ENCODE measurements at regions not wholly inside any gene's neighbourhood (a gene's known extent, or its start where the extent isn't known, plus 50 kb on each side); places are given as distances from the start of the nearest gene placed in this dataset.
"Not testable (repeated sequence)": the region's sequence is repeated elsewhere in the genome, so short reads cannot be mapped to it uniquely, and the experiment has no call there.

DNA sequence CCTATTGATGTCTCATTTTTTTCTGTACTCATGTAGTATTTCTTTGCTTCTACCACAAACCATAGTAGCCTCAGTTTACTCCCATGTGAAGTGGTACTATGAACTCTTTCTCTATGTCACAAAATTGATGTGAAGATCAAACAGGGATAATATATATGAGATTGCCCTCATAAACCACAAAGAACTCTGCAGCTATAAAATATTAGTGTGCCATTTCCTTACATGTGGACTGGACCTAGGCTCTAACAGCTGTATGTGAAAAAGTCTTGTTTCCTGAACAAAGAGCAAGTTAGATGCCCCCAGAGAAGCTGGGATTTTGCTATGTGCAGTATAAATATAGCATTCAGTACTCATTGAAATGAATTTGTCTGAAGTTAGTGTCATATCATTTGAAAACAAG lies 412.6 kb upstream of the ADAMTSL1 start:
- H3K4me3 Mint-ChIP-seq = no peak overlapping the region
- no peaks in the 10 kb centered on the region for H3K9me3 Mint-ChIP-seq
- no peak overlapping the region for H3K27ac Mint-ChIP-seq
- no peaks in the 10 kb centered on the region for H3K4me1 Mint-ChIP-seq
- DNase-seq (no peak), ATAC-seq (ENCODE audit: low read depth in 2 of 2) (no peak)
- no peaks in the 10 kb centered on the region for H3K36me3 Mint-ChIP-seq
- H3K27me3 Mint-ChIP-seq = no peaks in the 10 kb centered on the region

DNA sequence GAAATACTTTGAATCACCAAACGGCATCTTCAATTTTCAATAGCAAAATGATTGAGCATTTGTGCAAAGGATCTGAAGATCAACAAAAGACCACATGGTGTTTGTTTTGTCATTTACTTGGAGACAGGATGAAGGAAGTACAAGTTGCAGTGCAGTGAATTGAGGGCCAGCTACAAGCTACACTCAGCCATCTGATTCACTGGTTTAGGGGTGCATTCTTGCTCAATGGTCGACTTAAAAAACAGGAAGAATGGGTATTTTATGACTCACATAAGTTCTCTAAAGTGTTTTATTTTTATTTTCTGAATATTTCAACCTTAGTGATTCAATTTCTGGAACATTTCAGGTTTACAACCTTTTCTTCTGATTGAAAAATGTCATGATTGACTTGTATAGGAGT lies 412.1 kb upstream of the ADAMTSL1 start:
- no peaks in the 10 kb centered on the region for H3K4me1 Mint-ChIP-seq
- no peak overlapping the region for H3K27ac Mint-ChIP-seq
- no peaks in the 10 kb centered on the region for H3K27me3 Mint-ChIP-seq
- H3K9me3 Mint-ChIP-seq = no peaks in the 10 kb centered on the region
- H3K4me3 Mint-ChIP-seq = no peak overlapping the region
- no peak for DNase-seq
- no peak for ATAC-seq (ENCODE audit: low read depth in 2 of 2)
- H3K36me3 Mint-ChIP-seq = no peaks in the 10 kb centered on the region

DNA sequence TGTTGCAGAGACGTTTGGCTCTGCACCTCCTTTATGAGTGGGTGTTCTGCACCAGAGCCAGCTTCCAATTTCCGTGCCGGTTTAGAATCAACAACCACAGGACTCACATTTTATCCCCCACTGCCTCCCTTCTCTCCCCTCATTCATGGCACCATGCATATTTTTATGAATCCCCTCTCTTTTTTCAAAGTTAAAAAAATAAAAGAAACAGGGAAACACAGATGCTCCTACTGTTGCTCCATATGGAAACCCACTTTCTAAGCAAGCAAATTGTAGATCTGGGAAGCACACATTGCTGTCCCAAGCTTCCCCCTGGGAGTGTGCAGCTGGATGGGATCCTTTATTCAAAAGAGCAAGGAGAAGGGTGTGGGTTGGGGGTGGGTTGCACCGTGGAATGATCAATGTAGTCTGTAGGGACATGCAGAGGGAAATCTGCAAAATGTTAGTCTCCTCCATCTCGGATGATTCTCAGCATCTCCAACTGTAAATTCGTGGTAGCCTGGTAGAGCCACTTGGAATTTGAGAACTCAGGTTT lies 410.0 kb upstream of the ADAMTSL1 start:
- ATAC-seq (ENCODE audit: low read depth in 2 of 2) (no peak), DNase-seq (no peak)
- H3K4me3 Mint-ChIP-seq = no peak overlapping the region
- no peaks in the 10 kb centered on the region for H3K36me3 Mint-ChIP-seq
- H3K27ac Mint-ChIP-seq = peak overlapping the region in 1 of 6 donors; percentile 49
- H3K4me1 Mint-ChIP-seq = no peaks in the 10 kb centered on the region
- no peaks in the 10 kb centered on the region for H3K27me3 Mint-ChIP-seq
- H3K9me3 Mint-ChIP-seq = no peaks in the 10 kb centered on the region

DNA sequence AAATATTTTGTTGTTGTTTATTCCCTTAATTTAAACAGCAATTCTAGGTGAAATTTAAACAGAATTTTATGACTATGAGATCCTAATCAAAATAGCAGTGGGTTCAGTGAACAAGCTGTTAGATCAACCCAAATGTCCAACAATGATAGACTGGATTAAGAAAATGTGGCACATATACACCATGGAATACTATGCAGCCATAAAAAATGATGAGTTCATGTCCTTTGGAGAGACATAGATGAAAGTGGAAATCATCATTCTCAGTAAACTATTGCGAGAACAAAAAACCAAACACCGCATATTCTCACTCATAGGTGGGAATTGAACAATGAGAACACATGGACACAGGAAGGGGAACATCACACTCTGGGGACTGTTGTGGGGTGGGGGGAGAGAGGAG lies 407.3 kb upstream of the ADAMTSL1 start:
- H3K27ac Mint-ChIP-seq; H3K27me3 Mint-ChIP-seq; DNase-seq; H3K4me1 Mint-ChIP-seq; H3K9me3 Mint-ChIP-seq; H3K36me3 Mint-ChIP-seq; ATAC-seq (ENCODE audit: low read depth in 2 of 2); H3K4me3 Mint-ChIP-seq: not testable (repeated sequence)

DNA sequence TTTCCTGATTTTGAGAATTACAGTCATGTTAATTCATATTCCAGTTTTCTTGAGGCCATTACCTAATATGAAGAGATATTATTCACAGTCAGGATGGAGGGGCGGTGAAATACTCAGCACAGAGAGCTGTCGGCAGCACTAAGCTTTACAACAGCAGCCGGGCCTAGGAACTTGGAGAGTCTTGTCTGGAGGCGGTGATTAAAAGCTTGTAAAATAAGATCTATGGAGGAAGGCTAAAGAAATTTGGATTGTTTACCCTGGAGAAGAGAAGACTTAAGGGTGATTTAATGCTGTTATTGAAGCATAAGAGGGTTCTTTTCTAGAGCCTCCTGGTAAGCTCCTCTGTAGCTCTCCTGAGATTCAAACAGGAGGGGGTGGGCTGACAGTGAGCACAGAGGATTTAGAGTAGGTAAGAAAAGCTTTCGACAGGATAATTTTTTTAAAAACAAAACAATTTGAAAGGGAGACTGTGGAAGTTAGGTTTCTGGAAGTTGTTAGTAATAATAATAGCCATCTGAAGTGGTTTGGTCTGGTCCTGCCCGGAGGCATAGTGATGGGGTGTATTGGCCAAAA lies 406.3 kb upstream of the ADAMTSL1 start:
- no peak for ATAC-seq (ENCODE audit: low read depth in 2 of 2)
- Mint-ChIP-seq H3K27ac (peak overlapping the region in 1 of 6 donors; percentile 75), H3K36me3 (no peaks in the 10 kb centered on the region), H3K27me3 (no peaks in the 10 kb centered on the region), H3K4me3 (no peak overlapping the region), H3K4me1 (no peaks in the 10 kb centered on the region), H3K9me3 (no peaks in the 10 kb centered on the region)
- no peak for DNase-seq

DNA sequence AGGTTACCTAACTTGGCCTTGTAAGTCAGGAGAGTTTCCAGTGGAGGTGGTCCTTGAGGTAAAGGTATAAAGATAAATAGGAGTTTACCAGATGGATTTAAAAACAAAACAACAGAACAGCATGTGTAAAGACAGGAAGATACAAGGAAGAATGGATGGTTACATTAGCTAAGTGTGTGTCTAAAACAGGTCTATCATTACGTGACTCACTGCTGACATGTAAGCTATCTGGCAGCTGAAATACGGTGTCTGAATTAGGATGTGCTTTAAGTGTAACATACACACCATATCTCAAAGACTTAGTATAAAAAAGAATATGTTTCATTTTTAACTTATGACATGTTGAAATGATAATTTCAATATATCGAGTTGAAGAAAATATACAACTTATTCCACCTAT lies 405.1 kb upstream of the ADAMTSL1 start:
- no peaks in the 10 kb centered on the region for H3K4me1 Mint-ChIP-seq
- no peak for ATAC-seq (ENCODE audit: low read depth in 2 of 2)

DNA sequence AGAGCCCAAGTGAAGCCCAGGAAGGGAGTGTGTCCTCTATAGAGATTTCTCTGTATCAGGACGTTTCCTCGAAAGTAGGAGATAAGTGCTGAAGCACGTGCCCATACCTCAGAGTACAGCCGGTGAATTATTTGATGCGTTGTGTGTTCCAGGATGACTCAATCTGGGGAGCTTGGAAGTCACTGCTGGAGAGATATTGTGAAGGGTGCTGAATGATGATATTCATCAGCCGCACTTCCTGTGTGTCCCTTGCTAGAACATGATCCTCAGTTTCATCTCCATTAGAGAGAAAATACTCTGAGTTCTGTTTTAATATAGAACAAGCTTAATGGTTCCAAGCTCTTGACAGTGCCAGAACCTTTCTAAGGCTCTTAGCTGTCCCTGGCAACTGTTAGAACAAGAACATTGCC lies 402.3 kb upstream of the ADAMTSL1 start:
- no peak for ATAC-seq (ENCODE audit: low read depth in 2 of 2)
- H3K27ac Mint-ChIP-seq = no peak overlapping the region
- H3K9me3 Mint-ChIP-seq = peaks cover 0 to 7% (median 1%) of the 10 kb centered on the region in 7 donors
- no peaks in the 10 kb centered on the region for H3K36me3 Mint-ChIP-seq
- no peak for DNase-seq
- no peaks in the 10 kb centered on the region for H3K4me1 Mint-ChIP-seq
- no peaks in the 10 kb centered on the region for H3K27me3 Mint-ChIP-seq
- no peak overlapping the region for H3K4me3 Mint-ChIP-seq

More for the DNA sequence above, 405.1 kb upstream of the ADAMTSL1 start:
- Mint-ChIP-seq H3K9me3 (peaks cover 0 to 2% (median 0%) of the 10 kb centered on the region in 7 donors), H3K27me3 (no peaks in the 10 kb centered on the region), H3K27ac (no peak overlapping the region), H3K4me3 (no peak overlapping the region), H3K36me3 (no peaks in the 10 kb centered on the region)
- DNase-seq = no peak

DNA sequence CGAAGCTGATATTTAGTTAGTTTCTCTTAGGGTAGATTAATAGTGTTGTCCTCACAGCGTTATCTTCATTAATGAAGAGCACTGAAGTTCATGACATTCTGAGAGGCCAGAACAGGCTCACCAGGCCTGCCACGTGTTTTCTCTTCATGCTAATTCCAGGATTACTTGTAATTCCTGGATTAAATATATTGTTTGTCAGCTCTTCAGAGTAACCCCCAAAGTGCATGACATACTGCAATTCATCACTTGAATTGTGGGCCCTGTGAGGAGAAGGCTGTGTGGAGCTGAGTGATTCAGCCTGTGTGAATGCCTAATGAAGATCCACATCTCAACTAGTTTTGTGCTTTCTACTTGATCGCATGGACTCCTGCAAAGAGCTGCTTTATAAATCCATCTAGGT lies 401.0 kb upstream of the ADAMTSL1 start:
- no peaks in the 10 kb centered on the region for H3K4me1 Mint-ChIP-seq
- H3K36me3 Mint-ChIP-seq = no peaks in the 10 kb centered on the region
- no peak for ATAC-seq (ENCODE audit: low read depth in 2 of 2)

DNA sequence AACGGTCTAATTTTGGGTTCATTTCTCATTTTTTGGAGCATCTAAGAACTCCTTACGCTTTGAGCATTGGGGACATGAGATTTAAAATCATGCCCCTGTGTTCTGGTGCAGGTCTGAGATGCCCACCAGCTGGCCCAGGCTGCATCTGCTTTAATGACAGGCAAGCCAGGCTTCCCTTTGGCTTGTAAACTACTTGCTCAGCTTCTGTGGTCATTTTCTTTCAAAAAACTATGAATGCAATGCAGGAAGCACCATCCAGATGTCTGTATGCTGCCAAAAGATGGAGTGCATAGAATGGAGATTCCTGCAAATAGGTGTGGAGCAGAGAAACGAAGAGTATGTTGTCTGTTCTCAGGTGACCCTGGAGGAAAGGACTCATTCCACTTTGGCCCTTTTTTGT lies 399.9 kb upstream of the ADAMTSL1 start:
- ATAC-seq (ENCODE audit: low read depth in 2 of 2) (no peak), DNase-seq (no peak)
- H3K4me1 Mint-ChIP-seq = no peaks in the 10 kb centered on the region
- no peak overlapping the region for H3K27ac Mint-ChIP-seq
- no peaks in the 10 kb centered on the region for H3K27me3 Mint-ChIP-seq
- no peak overlapping the region for H3K4me3 Mint-ChIP-seq
- no peaks in the 10 kb centered on the region for H3K36me3 Mint-ChIP-seq
- peaks cover 0 to 15% (median 6%) of the 10 kb centered on the region in 7 donors for H3K9me3 Mint-ChIP-seq

More for the DNA sequence above, 401.0 kb upstream of the ADAMTSL1 start:
- Mint-ChIP-seq H3K9me3 (peaks cover 0 to 15% (median 6%) of the 10 kb centered on the region in 7 donors), H3K27me3 (no peaks in the 10 kb centered on the region), H3K4me3 (no peak overlapping the region), H3K27ac (no peak overlapping the region)
- DNase-seq = no peak

DNA sequence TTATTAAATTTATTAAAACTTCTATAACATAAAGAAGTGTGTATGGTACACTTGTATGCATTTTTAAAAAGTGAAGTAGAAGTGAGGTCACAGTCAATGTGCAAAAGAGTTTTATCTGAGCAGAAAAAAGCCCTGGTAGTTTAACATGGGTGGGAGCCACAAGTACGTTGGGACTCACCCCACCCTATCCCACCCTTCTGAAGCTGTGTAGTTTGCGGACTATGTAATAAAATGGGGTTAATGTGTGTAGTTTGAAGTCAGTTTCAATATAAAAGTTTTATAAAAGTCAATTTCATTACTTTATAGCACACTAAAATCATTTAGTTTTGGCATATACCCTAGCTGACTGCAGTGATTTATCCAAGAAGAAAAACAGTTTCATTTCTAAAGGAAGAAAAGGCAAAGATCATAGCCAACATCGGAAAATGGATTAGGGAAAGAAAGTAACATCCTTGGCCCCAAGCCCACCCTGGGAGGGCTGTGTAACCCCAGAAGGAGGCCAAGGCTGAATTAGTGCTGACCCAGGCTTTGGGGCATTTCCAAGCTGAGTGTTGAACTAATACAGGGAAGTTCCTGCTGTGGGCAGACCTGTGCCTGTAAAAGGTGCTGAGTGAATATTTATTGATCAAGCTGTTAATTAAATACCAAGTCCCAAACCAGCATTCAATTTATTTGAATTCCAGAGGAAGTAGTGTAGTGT lies 398.6 kb upstream of the ADAMTSL1 start:
- Mint-ChIP-seq H3K4me3 (no peak overlapping the region), H3K9me3 (peaks cover 0 to 21% (median 6%) of the 10 kb centered on the region in 7 donors), H3K27ac (no peak overlapping the region), H3K27me3 (no peaks in the 10 kb centered on the region), H3K4me1 (no peaks in the 10 kb centered on the region), H3K36me3 (no peaks in the 10 kb centered on the region)
- no peak for DNase-seq
- no peak for ATAC-seq (ENCODE audit: low read depth in 2 of 2)

DNA sequence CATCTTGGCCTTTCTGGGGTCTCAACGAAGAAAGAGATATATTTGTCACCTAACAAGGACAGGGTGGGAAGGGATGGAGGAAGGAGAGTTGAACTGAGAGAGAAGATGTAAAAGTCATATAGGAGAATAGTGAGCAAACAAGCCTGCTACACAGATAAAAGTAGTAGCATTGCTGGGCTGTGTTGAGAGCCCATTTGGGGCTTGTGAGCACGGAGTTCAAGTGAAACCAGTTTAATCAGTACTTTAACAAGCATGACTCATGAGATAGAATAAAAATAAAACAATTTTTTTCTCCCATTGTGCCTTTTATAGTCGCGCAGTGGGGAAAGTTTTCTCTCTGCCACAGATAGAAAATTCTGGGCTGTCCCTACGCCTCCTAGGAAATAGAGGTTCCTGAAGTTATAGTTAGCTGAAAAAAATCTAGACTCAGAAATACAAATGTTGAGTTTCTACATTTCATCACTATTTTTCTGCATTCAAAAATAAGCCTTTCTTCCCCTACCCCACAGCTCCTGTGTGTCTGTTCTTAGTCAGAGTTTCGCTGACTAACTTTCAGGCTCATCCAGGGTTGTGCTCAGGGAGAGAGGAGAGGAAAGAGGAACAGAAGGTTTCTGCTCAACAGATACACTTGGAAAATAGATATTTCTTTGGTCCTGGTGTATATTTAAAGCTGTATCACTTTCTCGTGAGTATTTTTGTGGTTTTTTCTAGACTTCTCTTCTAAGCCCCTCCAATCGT lies 395.8 kb upstream of the ADAMTSL1 start:
- H3K36me3 Mint-ChIP-seq = no peaks in the 10 kb centered on the region

DNA sequence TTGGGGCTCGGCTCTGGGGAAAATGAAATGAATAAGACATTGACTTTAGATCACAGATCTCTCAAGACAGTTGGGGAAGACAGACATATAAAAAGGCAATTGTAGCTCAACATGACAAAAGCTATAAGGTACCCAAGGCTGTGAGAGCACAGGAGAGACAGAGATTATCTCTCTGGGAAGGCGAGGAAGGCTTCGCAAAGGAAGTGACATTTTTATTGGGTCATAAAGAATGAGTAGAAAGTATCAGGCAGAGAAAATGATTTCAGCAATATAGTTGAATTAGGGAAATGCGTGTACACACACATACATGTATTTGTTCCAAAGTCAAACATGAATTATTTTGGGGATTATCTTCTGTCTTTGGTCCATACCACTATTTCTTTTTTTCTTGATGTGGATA lies 381.8 kb upstream of the ADAMTSL1 start:
- Mint-ChIP-seq H3K9me3 (peaks cover 0 to 6% (median 2%) of the 10 kb centered on the region in 7 donors), H3K27ac (no peak overlapping the region), H3K4me1 (no peaks in the 10 kb centered on the region), H3K4me3 (no peak overlapping the region), H3K36me3 (no peaks in the 10 kb centered on the region), H3K27me3 (no peaks in the 10 kb centered on the region)
- ATAC-seq (ENCODE audit: low read depth in 2 of 2) = no peak
- DNase-seq = no peak

More for the DNA sequence above, 395.8 kb upstream of the ADAMTSL1 start:
- ATAC-seq (ENCODE audit: low read depth in 2 of 2) (no peak), DNase-seq (no peak)
- H3K27ac Mint-ChIP-seq = no peak overlapping the region
- H3K4me3 Mint-ChIP-seq = no peak overlapping the region
- H3K4me1 Mint-ChIP-seq = no peaks in the 10 kb centered on the region
- no peaks in the 10 kb centered on the region for H3K27me3 Mint-ChIP-seq
- H3K9me3 Mint-ChIP-seq = peaks cover 0 to 21% (median 6%) of the 10 kb centered on the region in 7 donors

DNA sequence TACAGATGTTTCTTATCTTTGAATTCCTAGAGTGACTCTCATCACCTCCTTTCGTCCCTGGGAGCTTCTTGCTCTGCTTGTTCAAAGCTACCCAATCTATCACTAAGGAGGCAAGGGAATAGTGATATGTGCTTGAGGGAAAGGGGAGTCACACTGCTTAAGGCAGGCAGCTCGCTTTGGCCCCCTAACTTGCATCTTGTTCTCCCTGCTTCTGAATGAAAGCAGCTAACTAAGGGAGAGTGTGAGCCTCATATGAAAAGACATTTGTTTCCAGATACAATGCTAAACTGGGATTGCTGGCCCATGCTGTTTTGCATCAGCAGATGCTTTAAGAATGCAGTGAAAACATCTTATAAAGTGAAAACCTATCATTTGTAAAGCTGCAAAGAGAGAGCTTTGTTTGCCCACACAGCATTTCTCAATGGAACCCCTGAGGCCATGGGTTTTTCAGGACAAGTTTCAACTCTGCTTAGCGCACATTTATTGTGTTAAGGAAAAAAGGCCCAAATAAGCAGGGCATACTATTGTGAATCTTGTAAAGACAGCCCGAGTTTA lies 367.9 kb upstream of the ADAMTSL1 start:
- ATAC-seq (ENCODE audit: low read depth in 2 of 2) (no peak), DNase-seq (no peak)

More for the DNA sequence above, 367.9 kb upstream of the ADAMTSL1 start:
- Mint-ChIP-seq H3K27ac (no peak overlapping the region), H3K27me3 (peaks cover 0 to 5% (median 0%) of the 10 kb centered on the region in 3 donors), H3K4me1 (no peaks in the 10 kb centered on the region), H3K4me3 (no peak overlapping the region), H3K36me3 (no peaks in the 10 kb centered on the region), H3K9me3 (peaks cover 0 to 5% (median 1%) of the 10 kb centered on the region in 7 donors)

Data from naive B cell (primary cell).